Activated naive CD4-positive, alpha-beta T cell treated with anti-CD3 and anti-CD28 coated beads, Interleukin-2, amount 50 U/mL, for 72 hours (primary cell): ENCODE measurements at regions not wholly inside any gene's neighbourhood (a gene's known extent, or its start where the extent isn't known, plus 50 kb on each side); places are given as distances from the start of the nearest gene placed in this dataset.
"Not testable (repeated sequence)": the region's sequence is repeated elsewhere in the genome, so short reads cannot be mapped to it uniquely, and the experiment has no call there.

ENCODE experiments used
- ATAC-seq, 2 donors: fragments of 150-1000 bp; cut with Tn5 transposase; 2 replicates each; pipeline ENCODE4 v1.10.0; 2021; ENCODE audit warnings: mild to moderate bottlenecking in 2 of 2, moderate library complexity in 2 of 2
- DNase-seq, 2 donors: peaks; one replicate each; pipeline ENCODE4 v3.0.0; 2021 to 2022; ENCODE audit warnings: low spot score in 2 of 2
- H3K27ac Mint-ChIP-seq, 2 donors: one replicate each; pipeline ENCODE4 v1.8.0; 2022; ENCODE audit warnings: mild to moderate bottlenecking in 2 of 2, mixed read lengths in 2 of 2
- H3K36me3 Mint-ChIP-seq, 2 donors: one replicate each; pipeline ENCODE4 v1.8.0; 2022; ENCODE audit warnings: mixed read lengths in 2 of 2
- H3K9me3 Mint-ChIP-seq, 2 donors: one replicate each; pipeline ENCODE4 v1.8.0; 2022; ENCODE audit warnings: mixed read lengths in 2 of 2

- no peak for DNase-seq
- H3K27ac Mint-ChIP-seq, result no peak overlapping the region
- no peak for ATAC-seq
- no peaks in the 10 kb centered on the region for H3K36me3 Mint-ChIP-seq
- no peaks in the 10 kb centered on the region for H3K9me3 Mint-ChIP-seq
Measured at GRCh38 chr3:35992041-35992440, 352.7 kb downstream of the ARPP21 start.

- no peak overlapping the region for H3K27ac Mint-ChIP-seq
- H3K9me3 Mint-ChIP-seq, result peaks cover 0 to 16% of the 10 kb centered on the region in 2 donors
- DNase-seq (no peak), ATAC-seq (no peak)
- H3K36me3 Mint-ChIP-seq, result no peaks in the 10 kb centered on the region
Measured at GRCh38 chr3:36011791-36012190, 368.5 kb upstream of the STAC start.

GRCh38 chr3:36013425-36013824 lies 366.9 kb upstream of the STAC start:
- Mint-ChIP-seq H3K27ac (no peak overlapping the region), H3K9me3 (peaks cover 0 to 10% of the 10 kb centered on the region in 2 donors), H3K36me3 (no peaks in the 10 kb centered on the region)
- no peak for DNase-seq
- no peak for ATAC-seq

- ATAC-seq (no peak), DNase-seq (no peak)
- H3K27ac Mint-ChIP-seq, result no peak overlapping the region
- peaks cover 11 to 23% of the 10 kb centered on the region in 2 donors for H3K9me3 Mint-ChIP-seq
- H3K36me3 Mint-ChIP-seq, result no peaks in the 10 kb centered on the region
Measured at GRCh38 chr3:36025232-36025631, 355.1 kb upstream of the STAC start.

- Mint-ChIP-seq H3K9me3 (peaks cover 16 to 18% of the 10 kb centered on the region in 2 donors), H3K27ac (no peak overlapping the region), H3K36me3 (no peaks in the 10 kb centered on the region)
- ATAC-seq (no peak), DNase-seq (no peak)
Measured at GRCh38 chr3:36032180-36033047, 347.9 kb upstream of the STAC start.

- H3K9me3 Mint-ChIP-seq, result peaks cover 5 to 10% of the 10 kb centered on the region in 2 donors
- DNase-seq (no peak), ATAC-seq (no peak)
- peaks cover 0 to 6% of the 10 kb centered on the region in 2 donors for H3K36me3 Mint-ChIP-seq
- H3K27ac Mint-ChIP-seq, result no peak overlapping the region
Measured at GRCh38 chr3:36058404-36059030, 321.8 kb upstream of the STAC start.

GRCh38 chr3:36060950-36061349 lies 319.4 kb upstream of the STAC start:
- DNase-seq (no peak), ATAC-seq (no peak)
- Mint-ChIP-seq H3K27ac (no peak overlapping the region), H3K9me3 (peaks cover 0 to 5% of the 10 kb centered on the region in 2 donors), H3K36me3 (no peaks in the 10 kb centered on the region)

- DNase-seq, result no peak
- no peak overlapping the region for H3K27ac Mint-ChIP-seq
Measured at GRCh38 chr3:36063992-36064391, 316.3 kb upstream of the STAC start.

GRCh38 chr3:36065321-36065720 lies 315.0 kb upstream of the STAC start:
- H3K27ac Mint-ChIP-seq, result no peak overlapping the region
- H3K36me3 Mint-ChIP-seq, result no peaks in the 10 kb centered on the region
- DNase-seq (no peak), ATAC-seq (no peak)
- H3K9me3 Mint-ChIP-seq, result peaks cover 0 to 4% of the 10 kb centered on the region in 2 donors

More at GRCh38 chr3:36063992-36064391, 316.3 kb upstream of the STAC start:
- peaks cover 0 to 4% of the 10 kb centered on the region in 2 donors for H3K9me3 Mint-ChIP-seq
- H3K36me3 Mint-ChIP-seq, result no peaks in the 10 kb centered on the region
- ATAC-seq, result no peak

GRCh38 chr3:36075491-36075890 lies 304.8 kb upstream of the STAC start:
- Mint-ChIP-seq H3K27ac (no peak overlapping the region), H3K36me3 (no peaks in the 10 kb centered on the region), H3K9me3 (peaks cover 11% of the 10 kb centered on the region in 2 donors)
- no peak for ATAC-seq
- DNase-seq, result no peak

GRCh38 chr3:36077320-36077719 lies 303.0 kb upstream of the STAC start:
- peaks cover 15 to 16% of the 10 kb centered on the region in 2 donors for H3K9me3 Mint-ChIP-seq
- no peak overlapping the region for H3K27ac Mint-ChIP-seq
- DNase-seq, result no peak
- H3K36me3 Mint-ChIP-seq, result peaks cover 0 to 6% of the 10 kb centered on the region in 2 donors
- no peak for ATAC-seq

- H3K36me3 Mint-ChIP-seq, H3K27ac Mint-ChIP-seq, DNase-seq, ATAC-seq: not testable (repeated sequence)
- H3K9me3 Mint-ChIP-seq, result peaks cover 8 to 28% of the 10 kb centered on the region in 2 donors
Measured at GRCh38 chr3:36082958-36083357, 297.3 kb upstream of the STAC start.

- DNase-seq (no peak), ATAC-seq (no peak)
- Mint-ChIP-seq H3K9me3 (peaks cover 4 to 5% of the 10 kb centered on the region in 2 donors), H3K36me3 (no peaks in the 10 kb centered on the region), H3K27ac (no peak overlapping the region)
Measured at GRCh38 chr3:36095238-36095637, 285.1 kb upstream of the STAC start.

GRCh38 chr3:36097209-36097608 lies 283.1 kb upstream of the STAC start:
- peaks cover 4 to 5% of the 10 kb centered on the region in 2 donors for H3K9me3 Mint-ChIP-seq
- ATAC-seq (no peak), DNase-seq (no peak)
- H3K27ac Mint-ChIP-seq, result no peak overlapping the region
- no peaks in the 10 kb centered on the region for H3K36me3 Mint-ChIP-seq

GRCh38 chr3:36114353-36114752 lies 266.0 kb upstream of the STAC start:
- Mint-ChIP-seq H3K36me3 (no peaks in the 10 kb centered on the region), H3K9me3 (peaks cover 0 to 4% of the 10 kb centered on the region in 2 donors), H3K27ac (no peak overlapping the region)
- DNase-seq (no peak), ATAC-seq (no peak)

- H3K27ac Mint-ChIP-seq, result no peak overlapping the region
Measured at GRCh38 chr3:36124118-36124796, 256.0 kb upstream of the STAC start.

GRCh38 chr3:36132214-36132613 lies 248.1 kb upstream of the STAC start:
- DNase-seq, result no peak
- peaks cover 11 to 14% of the 10 kb centered on the region in 2 donors for H3K9me3 Mint-ChIP-seq
- no peak overlapping the region for H3K27ac Mint-ChIP-seq
- H3K36me3 Mint-ChIP-seq, result no peaks in the 10 kb centered on the region
- ATAC-seq, result no peak

More at GRCh38 chr3:36124118-36124796, 256.0 kb upstream of the STAC start:
- DNase-seq, result no peak
- no peak for ATAC-seq
- Mint-ChIP-seq H3K9me3 (peaks cover 17 to 19% of the 10 kb centered on the region in 2 donors), H3K36me3 (peaks cover 0 to 5% of the 10 kb centered on the region in 2 donors)
